GM19239 (cell line): ENCODE measurements at regions not wholly inside any gene's neighbourhood (a gene's known extent, or its start where the extent isn't known, plus 50 kb on each side); places are given as distances from the start of the nearest gene placed in this dataset.

Experiments used
- DNase-seq: peaks from one replicate; pipeline ENCODE4 v3.0.0; 2011; ENCODE audit warnings: low spot score; ENCODE audit not compliant: insufficient read length
- FAIRE-seq: peaks from 2 replicates; lab custom pipeline; 2011; peaks lifted over from hg19 to GRCh38; lab: Jason Lieb, UNC

DNA sequence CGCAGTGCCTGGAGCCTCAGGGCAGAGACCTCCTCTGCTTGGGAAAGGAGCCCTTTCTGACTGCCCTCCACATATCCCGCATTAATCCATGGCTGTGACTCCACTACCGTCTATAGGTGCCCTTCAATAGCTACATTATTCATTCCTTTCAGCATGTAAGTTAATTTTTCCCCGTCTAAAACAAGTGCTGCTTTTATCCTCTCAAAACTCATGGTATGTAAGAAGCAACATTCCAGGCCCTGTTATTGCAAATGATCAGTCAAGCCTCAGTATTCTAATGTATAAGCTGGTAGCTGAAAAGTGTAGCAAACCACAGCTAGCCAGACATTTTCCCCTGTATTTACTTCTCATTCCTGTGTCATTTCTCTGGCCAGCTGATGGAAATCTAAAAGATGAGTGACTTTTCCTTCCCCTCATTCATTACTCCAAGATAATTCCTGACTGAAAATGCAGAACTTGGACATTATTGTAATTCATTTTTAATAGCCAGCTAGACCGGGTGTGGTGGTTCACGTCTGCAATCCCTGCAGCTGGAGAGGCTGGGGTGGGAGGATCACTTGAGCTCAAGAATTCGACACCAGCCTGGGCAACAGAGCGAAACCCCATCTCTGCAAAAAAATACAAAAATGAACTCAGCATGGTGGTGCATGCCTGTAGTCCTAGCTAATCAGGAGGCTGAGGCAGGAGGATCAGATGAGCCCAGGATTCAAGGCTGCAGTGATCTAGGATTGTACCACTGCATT, 88.5 kb upstream of the SOD1 start:
- no peak for FAIRE-seq

GRCh38 chr21:31566611-31567010, 92.9 kb upstream of the SOD1 start:
- DNase-seq (no peak), FAIRE-seq (no peak)

More for the DNA sequence above, 88.5 kb upstream of the SOD1 start:
- DNase-seq, result no peak

DNA sequence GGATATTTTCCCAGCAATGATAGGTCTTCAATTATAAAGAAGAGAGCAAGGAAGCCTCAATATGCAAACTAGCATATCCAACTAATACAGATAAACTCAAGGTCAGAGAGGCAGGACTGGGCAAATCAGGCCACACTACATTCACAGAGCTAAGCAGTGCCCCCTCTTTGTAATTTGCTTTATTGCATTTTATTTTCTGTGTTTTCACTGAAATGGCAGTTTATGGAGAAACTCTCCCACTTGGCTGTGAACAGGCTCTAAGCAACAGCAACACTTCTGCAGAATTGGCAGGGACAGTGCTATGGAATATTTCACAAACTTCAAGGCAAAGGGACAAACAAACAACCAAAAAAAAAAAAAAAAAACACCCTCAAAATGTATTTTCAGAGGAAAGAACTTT, 93.4 kb upstream of the SOD1 start:
- DNase-seq, result no peak
- FAIRE-seq, result no peak

- no peak for DNase-seq
These were observed 95.1 kb upstream of the SOD1 start for GRCh38 chr21:31564439-31564838.

GRCh38 chr21:31560479-31560878, 99.0 kb upstream of the SOD1 start:
- DNase-seq (no peak), FAIRE-seq (no peak)

More at GRCh38 chr21:31564439-31564838, 95.1 kb upstream of the SOD1 start:
- no peak for FAIRE-seq

DNA sequence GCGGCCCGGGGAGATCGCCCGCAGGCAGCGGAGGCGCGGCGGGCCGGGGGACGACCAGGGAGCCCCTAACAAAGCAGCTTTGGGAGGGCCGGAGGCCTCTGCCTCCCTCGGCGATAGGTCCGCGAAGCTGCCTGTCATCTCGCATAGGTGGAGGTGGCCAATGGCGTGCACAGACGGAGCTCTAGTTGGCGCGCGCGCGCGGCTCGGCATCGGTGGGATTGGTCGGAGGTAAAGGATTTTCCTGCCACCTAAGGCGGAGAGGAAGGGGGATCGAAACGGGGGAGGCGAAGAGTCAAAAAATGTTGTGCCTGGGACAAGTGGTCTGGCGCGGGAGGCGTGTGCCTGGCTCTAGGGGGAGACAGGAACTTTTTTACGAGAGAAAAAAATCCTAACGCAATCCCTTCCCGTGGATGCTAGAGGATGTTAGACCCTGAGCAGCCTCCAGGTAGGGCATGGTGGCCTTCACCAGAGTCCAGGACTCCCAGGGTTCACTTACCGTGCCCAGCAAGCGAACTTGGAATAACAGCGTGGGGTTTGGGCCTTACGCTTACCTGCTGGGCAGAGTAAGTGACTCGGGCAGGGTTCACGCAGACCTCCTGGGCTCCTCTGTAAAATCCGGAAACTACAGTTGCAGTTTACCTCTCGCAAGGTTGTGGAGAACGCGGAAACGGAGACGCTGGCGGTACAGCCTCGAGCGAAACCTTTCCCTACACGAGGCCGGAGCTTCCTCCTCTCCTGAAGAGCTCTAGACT, 99.9 kb upstream of the SOD1 start:
- FAIRE-seq (peak; percentile 72), DNase-seq (peak; percentile 65)

- FAIRE-seq, result no peak
- DNase-seq, result peak; percentile 78
These were observed 100.5 kb upstream of the SOD1 start for GRCh38 chr21:31558962-31559367.

- DNase-seq, result no peak
- no peak for FAIRE-seq
These were observed 101.1 kb upstream of the SOD1 start for GRCh38 chr21:31558189-31558961.

DNA sequence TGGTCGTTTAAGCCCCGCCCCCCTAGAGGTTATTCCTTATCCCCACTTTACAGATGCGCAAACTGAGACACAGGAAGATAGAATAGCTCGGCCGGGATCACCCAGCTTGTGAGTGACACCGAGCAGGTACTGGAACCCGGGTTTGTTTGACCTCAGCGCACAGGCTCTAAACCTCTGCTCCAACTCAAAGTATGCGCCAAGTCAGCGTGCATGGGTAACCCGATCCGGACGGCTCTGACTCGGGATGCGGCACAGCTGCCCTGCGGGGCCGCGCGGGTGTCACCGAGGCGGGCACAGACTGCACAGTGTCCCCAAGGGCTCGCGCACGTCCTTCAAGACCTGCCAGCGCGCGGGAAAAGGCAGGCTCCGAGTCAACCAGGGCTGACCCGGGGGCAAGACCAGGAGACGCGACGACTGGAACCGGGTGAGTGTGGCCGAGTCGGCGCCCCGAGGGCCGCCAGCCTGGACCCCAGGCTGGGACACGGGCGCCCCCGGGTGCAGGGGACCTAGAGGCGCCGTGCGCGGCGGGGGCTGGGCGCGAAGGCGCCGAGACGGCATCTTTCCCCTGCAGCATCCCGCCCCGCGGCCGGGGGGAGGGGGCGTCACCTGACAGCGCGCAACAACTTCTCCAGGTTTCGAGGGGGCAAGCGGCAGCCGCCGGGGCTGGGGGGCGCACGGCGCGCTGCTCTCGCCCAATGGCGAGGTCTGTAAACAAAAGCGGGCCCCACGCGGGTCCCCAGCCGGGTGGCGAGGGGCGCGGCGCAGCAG, 101.9 kb upstream of the SOD1 start:
- DNase-seq (no peak), FAIRE-seq (no peak)

GRCh38 chr21:31556662-31557061, 102.8 kb upstream of the SOD1 start:
- no peak for DNase-seq
- FAIRE-seq, result no peak

- no peak for DNase-seq
- FAIRE-seq, result no peak
These were observed 103.7 kb upstream of the SOD1 start for GRCh38 chr21:31555741-31556191.

DNA sequence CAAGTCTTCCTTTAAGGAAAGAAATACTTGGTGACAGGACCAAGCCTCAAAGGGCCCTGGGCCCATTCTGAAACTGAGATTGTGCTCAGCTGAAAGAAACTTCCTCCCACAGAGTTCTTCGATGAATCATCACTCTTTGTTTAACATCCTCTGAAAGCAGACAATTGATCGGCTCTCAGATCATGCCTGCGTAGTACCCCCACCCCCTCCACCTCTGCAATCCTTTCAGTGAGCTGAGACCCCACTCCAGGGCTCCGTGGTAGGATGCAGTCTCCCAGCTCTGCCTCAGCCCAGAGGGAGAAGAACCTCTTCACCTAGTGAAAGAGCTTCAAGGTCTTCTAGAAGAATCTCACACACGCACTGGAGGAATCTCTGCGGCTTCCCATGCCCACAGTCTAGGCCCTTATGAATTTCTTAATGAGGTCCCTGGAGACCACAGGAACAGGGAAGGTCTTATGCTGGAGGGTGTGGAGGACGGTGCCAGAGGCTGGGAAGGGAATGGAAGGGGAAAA, 104.9 kb upstream of the SOD1 start:
- DNase-seq (no peak), FAIRE-seq (peak; percentile 8)

DNA sequence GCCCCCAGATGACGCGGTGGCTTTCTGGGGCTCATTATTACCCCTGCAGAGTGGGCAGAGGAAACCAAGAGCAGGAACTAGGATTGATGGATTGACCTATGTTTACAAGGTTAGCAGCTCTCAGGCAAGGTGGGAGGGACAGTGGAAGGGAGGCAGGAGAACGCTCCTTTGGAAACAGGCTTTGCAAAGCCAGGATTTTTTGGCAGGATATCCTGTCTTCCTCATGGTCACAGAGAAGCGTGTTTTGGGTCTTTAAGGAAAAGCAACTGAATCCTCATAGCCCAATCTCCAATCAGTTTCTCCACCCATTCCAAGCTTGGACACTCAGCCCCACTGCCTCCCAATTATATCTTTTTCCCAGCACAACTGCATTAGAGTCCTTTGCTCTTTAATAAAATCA, 105.6 kb upstream of the SOD1 start:
- FAIRE-seq (no peak), DNase-seq (no peak)

DNA sequence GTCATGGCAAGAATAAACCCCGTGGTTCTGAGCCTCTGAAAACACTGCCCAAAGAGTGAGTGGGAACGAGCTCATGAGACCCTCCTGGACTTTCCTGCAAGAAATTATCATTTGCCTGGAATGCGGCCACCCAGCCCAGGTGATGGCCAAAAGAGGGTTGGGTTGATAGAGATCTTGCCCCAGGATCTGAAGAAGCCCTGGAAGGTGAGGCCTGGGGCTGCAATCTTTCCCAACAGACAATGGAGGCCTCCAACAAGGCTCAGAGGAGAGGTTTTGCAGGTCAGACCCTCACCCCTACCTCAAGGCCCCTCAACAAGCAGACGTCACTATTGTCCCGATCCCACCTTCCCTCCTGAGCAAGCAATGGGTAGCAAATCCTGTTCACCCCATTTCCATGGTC, 106.0 kb upstream of the SOD1 start:
- DNase-seq, result no peak
- no peak for FAIRE-seq

DNA sequence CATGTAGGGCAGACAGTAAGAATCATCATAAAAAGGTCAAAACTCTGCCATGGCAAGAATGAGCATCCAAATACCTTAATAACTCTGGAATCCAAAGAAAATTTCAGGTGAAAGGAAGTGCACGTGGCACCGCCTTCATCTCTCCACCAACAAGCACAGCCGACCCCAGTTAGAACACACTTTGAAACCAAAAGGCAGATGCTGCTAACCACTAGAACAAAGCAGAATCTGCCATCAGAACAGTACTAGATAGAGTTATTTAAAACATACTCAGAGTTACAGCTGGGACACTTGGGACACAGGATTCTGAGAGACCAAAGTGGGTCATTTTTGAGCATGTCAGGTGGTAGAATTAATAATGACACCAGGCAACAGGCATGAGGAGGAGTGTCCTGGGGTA, 106.7 kb upstream of the SOD1 start:
- FAIRE-seq, result no peak
- no peak for DNase-seq

DNA sequence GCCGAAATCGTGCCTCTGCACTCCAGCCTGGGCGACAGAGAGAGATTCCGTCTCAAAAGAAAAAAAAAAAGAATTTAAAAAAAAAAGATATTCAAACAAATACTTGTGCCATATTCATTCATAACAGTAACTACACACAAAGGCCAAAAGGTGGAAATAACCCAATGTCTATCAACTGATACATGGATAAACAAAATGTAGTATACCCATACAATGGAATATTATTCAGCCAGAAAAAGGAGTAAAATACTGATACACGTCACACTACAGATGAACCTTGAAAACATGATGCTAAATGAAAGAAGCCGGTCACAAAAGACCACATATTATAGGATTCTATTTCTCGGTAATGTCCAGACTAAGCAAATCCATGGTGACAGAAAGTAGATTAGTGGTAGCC, 109.4 kb upstream of the SOD1 start:
- no peak for FAIRE-seq

DNA sequence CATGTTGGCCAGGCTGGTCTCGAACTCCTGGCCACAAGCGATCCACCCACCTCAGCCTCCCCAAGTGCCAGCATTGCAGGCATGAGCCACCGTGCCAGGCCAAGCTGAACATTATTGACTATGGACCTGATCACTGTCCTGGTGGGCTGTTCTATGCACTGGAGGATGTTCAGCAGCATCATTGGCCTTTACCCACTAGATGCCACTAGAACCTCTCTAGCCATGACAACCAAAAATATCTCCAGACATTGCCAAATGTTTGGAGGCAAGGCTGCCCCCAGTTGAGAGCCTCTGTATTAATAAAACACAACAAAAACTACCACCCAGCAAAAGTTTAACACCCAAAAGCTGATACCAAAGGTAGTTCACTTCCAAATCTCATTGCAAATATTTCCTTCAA, 110.8 kb upstream of the SOD1 start:
- FAIRE-seq (no peak), DNase-seq (no peak)

More for the DNA sequence above, 109.4 kb upstream of the SOD1 start:
- DNase-seq, result no peak

DNA sequence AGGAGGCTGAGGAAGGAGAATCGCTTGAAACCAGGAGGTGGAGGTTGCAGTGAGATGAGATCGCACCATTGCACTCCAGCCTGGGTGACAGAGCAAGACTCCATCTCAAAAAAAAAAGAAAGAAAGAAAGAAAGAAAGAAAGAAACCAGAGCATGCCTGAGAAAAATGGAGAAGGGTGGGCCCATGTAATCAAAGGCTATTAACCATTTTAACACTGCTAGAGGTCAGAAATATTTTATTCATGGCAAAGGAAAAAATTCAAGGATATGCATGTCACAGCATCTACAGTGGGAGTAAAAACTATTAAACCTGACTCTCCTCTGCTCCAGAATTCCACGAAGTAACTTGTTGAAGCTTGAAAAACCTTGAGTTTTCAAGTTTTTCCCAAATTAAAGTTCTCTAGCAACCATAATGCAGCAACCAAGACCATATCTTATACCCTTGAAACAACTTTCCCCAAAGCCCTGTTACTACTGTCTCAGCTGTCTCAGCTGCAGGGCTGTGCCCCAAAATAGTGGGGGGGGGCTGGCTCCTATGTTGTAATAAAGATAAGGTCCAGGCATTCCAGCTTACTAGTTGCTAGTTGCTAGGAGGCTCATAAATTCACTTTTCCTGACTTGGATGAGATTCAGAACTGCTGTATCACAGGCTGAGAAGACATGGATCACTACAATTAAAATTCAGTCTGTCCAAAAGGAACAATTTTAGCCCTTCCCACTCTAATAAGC, 112.9 kb upstream of the SOD1 start:
- FAIRE-seq, result no peak
- DNase-seq, result no peak

DNA sequence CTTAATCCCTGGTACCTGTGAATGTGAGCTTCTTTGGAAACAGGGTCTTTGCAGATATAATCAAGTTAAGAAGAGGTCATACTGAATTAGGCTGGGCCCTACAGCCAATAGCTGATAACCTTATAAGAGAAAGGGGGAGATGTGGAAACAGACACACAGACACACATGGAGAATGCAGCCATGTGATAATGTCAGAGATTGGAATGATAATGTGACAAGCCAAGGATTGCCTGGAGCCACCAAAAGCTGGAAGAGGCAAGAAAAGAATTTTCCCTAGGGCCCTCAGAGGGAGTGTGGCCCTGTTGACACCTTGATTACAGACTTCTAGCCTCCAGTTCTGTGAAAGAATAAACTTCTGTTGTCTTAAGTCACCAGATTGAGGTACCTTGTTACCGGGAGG, 114.5 kb upstream of the SOD1 start:
- FAIRE-seq, result no peak
- DNase-seq, result no peak
